Testis (tissue), 2 donors: ENCODE measurements at regions not wholly inside any gene's neighbourhood (a gene's known extent, or its start where the extent isn't known, plus 50 kb on each side); places are given as distances from the start of the nearest gene placed in this dataset.

ENCODE experiments used
- POLR2A ChIP-seq: fragments of 450-650 bp; IDR thresholded peaks from one replicate; pipeline ENCODE4 v1.6.1; 2017; ENCODE audit warnings: antibody characterized with exemption, mild to moderate bottlenecking, moderate library complexity
- TF ChIP-seq, protein P1 (sequence below), 3 experiments: fragments of 450-650 bp in 2 of 3; fragments of 200-600 bp in 1 of 3; sonication (generic) in 1 of 3; IDR thresholded peaks; one replicate each; pipeline ENCODE4 v1.5.1; 2016 to 2019; ENCODE audit warnings: antibody characterized with exemption in 3 of 3, mild to moderate bottlenecking in 2 of 3, moderate library complexity in 1 of 3

DNA sequence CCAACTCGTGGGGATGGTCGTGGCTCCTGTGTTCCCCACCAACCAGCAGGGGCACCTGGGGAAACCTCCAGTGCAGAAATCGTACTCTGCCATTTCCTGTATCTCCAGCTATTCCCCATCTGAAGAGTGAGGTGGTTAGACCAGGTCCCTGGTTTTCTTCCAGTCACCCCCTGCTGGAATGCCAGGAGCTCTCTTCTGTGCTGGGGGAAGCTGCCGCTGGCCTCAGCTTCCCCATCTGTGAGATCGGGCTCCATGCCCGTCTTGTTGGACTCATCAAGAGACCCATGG lies 119.7 kb downstream of the INHBB start:
- TF ChIP-seq, protein P1, sequence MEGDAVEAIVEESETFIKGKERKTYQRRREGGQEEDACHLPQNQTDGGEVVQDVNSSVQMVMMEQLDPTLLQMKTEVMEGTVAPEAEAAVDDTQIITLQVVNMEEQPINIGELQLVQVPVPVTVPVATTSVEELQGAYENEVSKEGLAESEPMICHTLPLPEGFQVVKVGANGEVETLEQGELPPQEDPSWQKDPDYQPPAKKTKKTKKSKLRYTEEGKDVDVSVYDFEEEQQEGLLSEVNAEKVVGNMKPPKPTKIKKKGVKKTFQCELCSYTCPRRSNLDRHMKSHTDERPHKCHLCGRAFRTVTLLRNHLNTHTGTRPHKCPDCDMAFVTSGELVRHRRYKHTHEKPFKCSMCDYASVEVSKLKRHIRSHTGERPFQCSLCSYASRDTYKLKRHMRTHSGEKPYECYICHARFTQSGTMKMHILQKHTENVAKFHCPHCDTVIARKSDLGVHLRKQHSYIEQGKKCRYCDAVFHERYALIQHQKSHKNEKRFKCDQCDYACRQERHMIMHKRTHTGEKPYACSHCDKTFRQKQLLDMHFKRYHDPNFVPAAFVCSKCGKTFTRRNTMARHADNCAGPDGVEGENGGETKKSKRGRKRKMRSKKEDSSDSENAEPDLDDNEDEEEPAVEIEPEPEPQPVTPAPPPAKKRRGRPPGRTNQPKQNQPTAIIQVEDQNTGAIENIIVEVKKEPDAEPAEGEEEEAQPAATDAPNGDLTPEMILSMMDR (IDR thresholded peaks at IDR 0.05), result no peak
- no peak for TF ChIP-seq POLR2A
